GM12873 (cell line): ENCODE measurements at regions not wholly inside any gene's neighbourhood (a gene's known extent, or its start where the extent isn't known, plus 50 kb on each side); places are given as distances from the start of the nearest gene placed in this dataset.

Source experiments
- TF ChIP-seq, protein P1 (sequence below): IDR thresholded peaks from 2 replicates; pipeline ENCODE4 v1.5.1; 2012; ENCODE audit warnings: low read depth, mild to moderate bottlenecking, moderate library complexity, low read length, control low read depth; ENCODE audit not compliant: insufficient read depth; ENCODE audit errors: missing control alignments

DNA sequence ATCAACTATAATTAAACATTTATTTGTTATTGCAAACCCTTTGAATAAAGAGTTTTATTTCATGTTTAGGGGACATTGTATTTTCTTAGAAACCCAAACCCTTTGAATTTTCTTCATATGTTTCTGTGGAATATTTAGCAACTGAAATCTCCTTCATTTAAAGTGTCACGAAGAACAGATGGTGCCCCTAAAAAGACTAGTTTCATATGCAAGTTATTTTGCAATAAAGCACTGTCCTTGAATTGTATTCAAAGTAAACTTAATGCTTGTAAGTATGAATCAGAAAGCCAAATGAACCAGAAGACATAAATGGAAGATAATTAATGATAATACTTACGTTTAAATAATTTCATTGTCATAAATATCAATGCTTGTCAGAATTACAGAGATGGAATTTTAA, 151.9 kb upstream of the CWC22 start:
- TF ChIP-seq, protein P1, sequence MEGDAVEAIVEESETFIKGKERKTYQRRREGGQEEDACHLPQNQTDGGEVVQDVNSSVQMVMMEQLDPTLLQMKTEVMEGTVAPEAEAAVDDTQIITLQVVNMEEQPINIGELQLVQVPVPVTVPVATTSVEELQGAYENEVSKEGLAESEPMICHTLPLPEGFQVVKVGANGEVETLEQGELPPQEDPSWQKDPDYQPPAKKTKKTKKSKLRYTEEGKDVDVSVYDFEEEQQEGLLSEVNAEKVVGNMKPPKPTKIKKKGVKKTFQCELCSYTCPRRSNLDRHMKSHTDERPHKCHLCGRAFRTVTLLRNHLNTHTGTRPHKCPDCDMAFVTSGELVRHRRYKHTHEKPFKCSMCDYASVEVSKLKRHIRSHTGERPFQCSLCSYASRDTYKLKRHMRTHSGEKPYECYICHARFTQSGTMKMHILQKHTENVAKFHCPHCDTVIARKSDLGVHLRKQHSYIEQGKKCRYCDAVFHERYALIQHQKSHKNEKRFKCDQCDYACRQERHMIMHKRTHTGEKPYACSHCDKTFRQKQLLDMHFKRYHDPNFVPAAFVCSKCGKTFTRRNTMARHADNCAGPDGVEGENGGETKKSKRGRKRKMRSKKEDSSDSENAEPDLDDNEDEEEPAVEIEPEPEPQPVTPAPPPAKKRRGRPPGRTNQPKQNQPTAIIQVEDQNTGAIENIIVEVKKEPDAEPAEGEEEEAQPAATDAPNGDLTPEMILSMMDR = no peak

DNA sequence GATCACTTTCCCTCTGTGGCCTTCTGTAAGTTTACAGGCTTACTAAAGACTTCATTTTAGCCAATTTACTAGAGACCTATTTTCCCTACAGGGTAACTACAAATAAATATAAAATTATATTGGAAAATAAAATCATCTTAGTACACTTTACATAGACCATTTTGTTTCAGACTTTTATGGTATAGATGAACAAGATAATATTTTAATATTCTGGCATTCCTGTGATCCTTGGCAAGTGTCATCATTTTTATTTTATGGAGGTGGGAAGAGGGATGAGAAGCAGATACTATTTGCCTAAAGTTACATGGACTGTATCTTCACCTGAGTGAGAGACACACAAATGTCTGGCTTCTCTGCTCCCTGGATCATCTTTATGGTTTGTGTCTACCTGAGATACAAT, 149.6 kb upstream of the CWC22 start:
- TF ChIP-seq, protein P1 = no peak

GRCh38 chr2:180150606-180151005, 143.5 kb upstream of the CWC22 start:
- TF ChIP-seq, protein P1 = no peak

GRCh38 chr2:180146541-180146940, 139.4 kb upstream of the CWC22 start:
- TF ChIP-seq, protein P1 = no peak

- TF ChIP-seq, protein P1 = no peak
Observed at GRCh38 chr2:180146114-180146513, 139.0 kb upstream of the CWC22 start.

DNA sequence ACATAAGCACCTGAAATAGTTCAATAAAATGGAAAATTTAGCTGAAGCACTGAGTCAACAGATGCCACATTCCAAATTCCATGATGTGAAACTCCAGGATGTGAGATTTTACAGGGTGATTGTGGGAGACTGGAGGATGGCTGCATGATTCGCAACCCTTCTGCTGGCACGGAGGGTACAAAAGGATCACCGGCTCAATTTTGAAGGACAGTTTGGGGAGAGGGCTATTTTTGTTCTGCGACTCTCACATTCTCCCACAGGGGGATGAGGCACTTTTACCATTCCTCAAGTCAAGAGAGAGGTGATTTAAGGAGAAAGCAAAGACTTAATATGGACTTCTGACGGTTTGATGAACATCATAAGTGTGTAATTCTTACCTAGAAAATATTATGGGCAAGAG, 138.1 kb upstream of the CWC22 start:
- TF ChIP-seq, protein P1 = no peak

- TF ChIP-seq, protein P1 = no peak
Observed at GRCh38 chr2:180144338-180144813, 137.3 kb upstream of the CWC22 start.
